Right atrium auricular region (tissue), 2 donors: ENCODE measurements at regions not wholly inside any gene's neighbourhood (a gene's known extent, or its start where the extent isn't known, plus 50 kb on each side); places are given as distances from the start of the nearest gene placed in this dataset.

Source experiments
- DNase-seq: peaks from one replicate; pipeline ENCODE4 v3.0.0-alpha.2; 2019; ENCODE audit warnings: low spot score
- H3K27ac ChIP-seq, 2 donors: fragments of 200-600 bp; sonication (generic); 1 replicate in 1 of 2; 2 replicates in 1 of 2; pipeline ENCODE4 v1.5.1; 2016 to 2019
- H3K27me3 ChIP-seq, 2 donors: fragments of 200-600 bp; sonication (generic); one replicate each; pipeline versions ENCODE4 v1.5.1 to v1.6.0; 2017 to 2019
- H3K36me3 ChIP-seq: fragments of 200-600 bp; sonication (generic); one replicate; pipeline ENCODE4 v1.5.1; 2016
- H3K4me1 ChIP-seq, 2 donors: fragments of 200-600 bp; sonication (generic); one replicate each; pipeline versions ENCODE4 v1.5.1 to v1.6.0; 2017 to 2019
- H3K4me3 ChIP-seq, 2 donors: fragments of 200-600 bp; sonication (generic); 1 replicate in 1 of 2; 2 replicates in 1 of 2; pipeline ENCODE4 v1.5.1; 2017 to 2019; ENCODE audit warnings: mild to moderate bottlenecking in 1 of 2, moderate library complexity in 1 of 2
- H3K9me3 ChIP-seq, 2 donors: fragments of 200-600 bp; sonication (generic); one replicate each; pipeline ENCODE4 v1.5.1; 2019
- TF ChIP-seq, protein P1 (sequence below), 2 donors: fragments of 200-600 bp; sonication (generic); IDR thresholded peaks; one replicate each; pipeline ENCODE4 v1.5.1; 2019; ENCODE audit warnings: antibody characterized with exemption in 2 of 2

DNA sequence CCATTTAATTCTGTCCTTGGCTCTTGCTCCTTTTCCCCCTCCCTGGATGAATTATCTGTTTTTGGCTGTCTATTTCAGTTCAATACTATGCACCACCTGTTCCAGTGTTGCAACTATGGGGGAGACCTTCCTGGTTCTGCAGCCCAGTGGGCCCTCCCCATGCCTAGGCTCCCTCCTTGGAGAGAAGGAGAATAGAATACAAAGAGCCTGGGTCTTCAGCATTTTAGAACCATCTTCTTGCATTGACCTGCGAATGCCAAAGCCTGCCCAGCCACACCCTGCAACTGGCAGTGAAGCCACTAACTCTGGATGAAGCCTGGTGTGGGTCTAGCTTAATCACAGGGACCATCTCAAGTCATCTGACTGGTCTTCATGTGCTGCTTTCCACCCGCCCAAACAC, 207.1 kb downstream of the HERPUD2 start:
- Histone ChIP-seq H3K4me3 (no peak overlapping the region), H3K27ac (no peak overlapping the region), H3K4me1 (no peaks in the 10 kb centered on the region), H3K36me3 (no peaks in the 10 kb centered on the region), H3K27me3 (no peaks in the 10 kb centered on the region), H3K9me3 (no peaks in the 10 kb centered on the region)
- no peak for DNase-seq
- TF ChIP-seq, protein P1, sequence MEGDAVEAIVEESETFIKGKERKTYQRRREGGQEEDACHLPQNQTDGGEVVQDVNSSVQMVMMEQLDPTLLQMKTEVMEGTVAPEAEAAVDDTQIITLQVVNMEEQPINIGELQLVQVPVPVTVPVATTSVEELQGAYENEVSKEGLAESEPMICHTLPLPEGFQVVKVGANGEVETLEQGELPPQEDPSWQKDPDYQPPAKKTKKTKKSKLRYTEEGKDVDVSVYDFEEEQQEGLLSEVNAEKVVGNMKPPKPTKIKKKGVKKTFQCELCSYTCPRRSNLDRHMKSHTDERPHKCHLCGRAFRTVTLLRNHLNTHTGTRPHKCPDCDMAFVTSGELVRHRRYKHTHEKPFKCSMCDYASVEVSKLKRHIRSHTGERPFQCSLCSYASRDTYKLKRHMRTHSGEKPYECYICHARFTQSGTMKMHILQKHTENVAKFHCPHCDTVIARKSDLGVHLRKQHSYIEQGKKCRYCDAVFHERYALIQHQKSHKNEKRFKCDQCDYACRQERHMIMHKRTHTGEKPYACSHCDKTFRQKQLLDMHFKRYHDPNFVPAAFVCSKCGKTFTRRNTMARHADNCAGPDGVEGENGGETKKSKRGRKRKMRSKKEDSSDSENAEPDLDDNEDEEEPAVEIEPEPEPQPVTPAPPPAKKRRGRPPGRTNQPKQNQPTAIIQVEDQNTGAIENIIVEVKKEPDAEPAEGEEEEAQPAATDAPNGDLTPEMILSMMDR (IDR thresholded peaks at IDR 0.05), result no peak

DNA sequence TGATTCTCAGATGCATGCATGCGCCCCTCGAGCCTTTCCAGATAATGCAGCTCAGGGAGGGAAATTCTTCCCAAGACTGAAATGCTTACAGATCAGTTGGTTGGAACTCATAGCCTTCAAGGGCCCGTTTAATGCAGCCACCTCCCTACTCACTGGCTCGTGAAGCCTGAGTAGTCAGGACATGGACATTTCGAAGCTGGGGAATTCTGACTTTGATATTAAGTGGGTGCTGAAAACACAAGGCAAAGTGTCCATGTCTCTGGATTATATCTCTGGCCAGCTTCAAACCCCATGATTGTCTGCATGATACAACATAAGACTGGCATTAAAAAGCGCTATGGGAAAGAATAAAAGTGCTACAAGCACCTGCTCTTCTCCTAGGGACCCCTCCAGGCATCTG, 207.5 kb downstream of the HERPUD2 start:
- TF ChIP-seq, protein P1 (IDR thresholded peaks at IDR 0.05), result no peak
- no peak for DNase-seq
- H3K4me1 ChIP-seq, result no peaks in the 10 kb centered on the region
- no peak overlapping the region for H3K27ac ChIP-seq
- H3K4me3 ChIP-seq, result no peak overlapping the region
- H3K9me3 ChIP-seq, result no peaks in the 10 kb centered on the region
- no peaks in the 10 kb centered on the region for H3K27me3 ChIP-seq
- H3K36me3 ChIP-seq, result no peaks in the 10 kb centered on the region

DNA sequence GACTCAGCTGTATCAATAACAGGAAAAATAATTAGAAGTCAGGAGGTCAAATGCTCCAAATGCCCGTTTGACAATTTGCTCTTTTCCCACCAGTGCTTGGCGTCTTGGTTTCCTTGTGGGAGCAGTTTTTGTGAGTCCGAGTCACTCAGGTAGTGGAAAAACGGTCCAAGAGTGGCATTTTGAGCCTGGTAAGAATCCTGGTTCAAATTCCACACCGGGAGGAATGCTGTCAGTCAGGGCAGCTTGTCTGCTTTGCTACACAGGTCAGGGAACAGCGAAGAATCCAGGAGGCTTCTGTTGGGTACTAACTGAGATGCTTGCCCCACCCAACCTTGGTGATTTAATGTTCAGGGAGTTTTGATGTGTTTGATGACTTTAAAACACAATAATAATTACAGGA, 209.5 kb downstream of the HERPUD2 start:
- no peak for DNase-seq
- TF ChIP-seq, protein P1 (IDR thresholded peaks at IDR 0.05), result no peak
- Histone ChIP-seq H3K36me3 (no peaks in the 10 kb centered on the region), H3K27ac (no peak overlapping the region), H3K27me3 (no peaks in the 10 kb centered on the region), H3K4me1 (no peaks in the 10 kb centered on the region), H3K9me3 (no peaks in the 10 kb centered on the region), H3K4me3 (no peak overlapping the region)

DNA sequence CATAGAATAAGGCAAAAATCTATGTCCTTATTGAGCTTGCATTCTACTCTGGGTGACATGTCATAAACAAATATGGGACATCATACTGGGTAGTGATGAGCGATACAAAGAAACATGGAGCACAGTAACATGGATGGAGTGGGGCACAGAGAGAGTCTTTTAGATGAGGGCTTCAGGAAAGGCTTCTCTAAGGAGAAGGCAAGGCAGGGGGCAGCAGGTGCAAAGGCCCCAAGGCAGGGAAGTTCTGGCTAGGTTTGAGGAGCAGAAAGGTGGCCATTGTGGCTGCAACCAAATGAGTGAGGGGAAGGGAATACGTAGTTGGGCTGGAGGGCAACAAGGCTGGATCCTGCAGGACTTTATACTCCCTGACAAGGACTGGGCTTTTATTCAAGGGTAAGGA, 211.4 kb downstream of the HERPUD2 start:
- DNase-seq, result no peak
- TF ChIP-seq, protein P1 (IDR thresholded peaks at IDR 0.05), result no peak
- Histone ChIP-seq H3K4me3 (no peak overlapping the region), H3K4me1 (no peaks in the 10 kb centered on the region), H3K9me3 (peaks cover 0 to 5% of the 10 kb centered on the region in 2 donors), H3K27ac (no peak overlapping the region), H3K27me3 (no peaks in the 10 kb centered on the region), H3K36me3 (no peaks in the 10 kb centered on the region)

DNA sequence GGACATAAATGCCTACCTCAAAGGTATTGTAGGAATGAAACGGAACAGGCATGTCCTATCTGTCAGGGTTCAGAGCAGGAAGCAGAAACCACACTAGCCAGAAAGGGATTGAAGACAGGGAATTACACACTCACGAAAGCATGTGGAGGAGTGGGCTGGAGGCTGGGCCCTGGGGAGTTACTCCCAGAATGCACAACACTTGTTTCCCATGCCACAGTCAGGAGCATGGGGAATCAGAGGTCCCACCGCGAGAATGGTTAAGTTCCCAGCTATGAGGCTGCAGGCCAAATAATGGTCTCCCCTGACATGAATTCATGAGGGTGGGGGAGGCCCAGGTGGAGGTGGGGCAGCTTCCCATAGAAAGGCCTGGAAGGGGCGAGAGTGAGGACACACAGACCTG, 212.7 kb downstream of the HERPUD2 start:
- no peaks in the 10 kb centered on the region for H3K4me1 ChIP-seq
- peaks cover 0 to 18% of the 10 kb centered on the region in 2 donors for H3K9me3 ChIP-seq
- TF ChIP-seq, protein P1 (IDR thresholded peaks at IDR 0.05), result no peak
- no peaks in the 10 kb centered on the region for H3K36me3 ChIP-seq
- H3K4me3 ChIP-seq, result no peak overlapping the region
- no peak overlapping the region for H3K27ac ChIP-seq
- no peak for DNase-seq
- no peaks in the 10 kb centered on the region for H3K27me3 ChIP-seq

DNA sequence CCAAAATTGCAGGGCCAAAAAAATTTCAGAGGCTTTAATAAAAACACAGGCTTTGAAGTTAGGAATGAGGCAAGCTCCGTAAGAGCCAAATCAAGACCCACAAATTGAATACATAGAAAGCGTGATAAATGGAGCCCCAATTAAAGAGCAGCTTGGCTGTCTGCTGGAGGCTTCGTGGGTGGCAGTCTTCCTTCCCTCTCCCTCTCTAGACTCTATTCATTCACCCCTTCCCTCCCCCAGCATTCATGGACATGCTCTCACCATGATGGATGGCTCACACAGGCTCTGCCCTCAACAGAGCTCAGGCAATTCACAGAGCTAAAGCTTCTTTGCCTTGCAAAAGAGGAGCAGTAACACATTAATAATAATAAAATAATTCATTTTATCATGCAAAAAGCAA, 214.1 kb downstream of the HERPUD2 start:
- TF ChIP-seq, protein P1 (IDR thresholded peaks at IDR 0.05), result no peak
- no peaks in the 10 kb centered on the region for H3K36me3 ChIP-seq
- no peak for DNase-seq

More for the DNA sequence above, 214.1 kb downstream of the HERPUD2 start:
- H3K9me3 ChIP-seq, result peaks cover 0 to 24% of the 10 kb centered on the region in 2 donors
- no peak overlapping the region for H3K4me3 ChIP-seq
- no peak overlapping the region for H3K27ac ChIP-seq
- no peaks in the 10 kb centered on the region for H3K4me1 ChIP-seq
- no peaks in the 10 kb centered on the region for H3K27me3 ChIP-seq
